Esophagus (tissue), 2 donors: ENCODE measurements at regions not wholly inside any gene's neighbourhood (a gene's known extent, or its start where the extent isn't known, plus 50 kb on each side); places are given as distances from the start of the nearest gene placed in this dataset.

Source experiments
- H3K27ac ChIP-seq, 2 donors: one replicate each; pipeline ENCODE4 v1.5.1; 2013; ENCODE audit warnings: low read depth in 2 of 2, mild to moderate bottlenecking in 2 of 2, inconsistent platforms in 1 of 2, low read length in 1 of 2, moderate library complexity in 1 of 2
- H3K27me3 ChIP-seq, 2 donors: one replicate each; pipeline ENCODE4 v1.6.1; 2013; ENCODE audit warnings: low read length in 2 of 2, control low read depth in 1 of 2, mild to moderate bottlenecking in 1 of 2; ENCODE audit not compliant: insufficient read depth in 2 of 2, control insufficient read depth in 1 of 2
- H3K36me3 ChIP-seq, 2 donors: one replicate each; pipeline ENCODE4 v1.6.1; 2013; ENCODE audit warnings: low read length in 1 of 2; ENCODE audit not compliant: control insufficient read depth in 2 of 2, insufficient read depth in 2 of 2
- H3K4me1 ChIP-seq, 2 donors: one replicate each; pipeline ENCODE4 v1.6.1; 2013; ENCODE audit warnings: low read length in 1 of 2; ENCODE audit not compliant: control insufficient read depth in 2 of 2, insufficient read depth in 2 of 2
- H3K4me3 ChIP-seq, 2 donors: one replicate each; pipeline ENCODE4 v1.5.1; 2013; ENCODE audit warnings: low read length in 2 of 2, mild to moderate bottlenecking in 2 of 2, low read depth in 1 of 2, moderate library complexity in 1 of 2
- H3K9me3 ChIP-seq, 2 donors: one replicate each; pipeline ENCODE4 v1.6.1; 2013; ENCODE audit warnings: mild to moderate bottlenecking in 2 of 2, low read depth in 1 of 2, low read length in 1 of 2, moderate library complexity in 1 of 2; ENCODE audit not compliant: control insufficient read depth in 2 of 2, insufficient read depth in 1 of 2
- WGBS, 2 donors: extraction: QIAGEN DNeasy Blood & Tissue Kit; methylation state at CpG; one replicate each; pipeline ENCODE4 v1.1.7; 2013; 5-methylcytosine and 5-hydroxymethylcytosine counted together
- donor health status: healthy with polysubstance abuse.
- donor health status: Bipolar disorder and iron deficiency.

DNA sequence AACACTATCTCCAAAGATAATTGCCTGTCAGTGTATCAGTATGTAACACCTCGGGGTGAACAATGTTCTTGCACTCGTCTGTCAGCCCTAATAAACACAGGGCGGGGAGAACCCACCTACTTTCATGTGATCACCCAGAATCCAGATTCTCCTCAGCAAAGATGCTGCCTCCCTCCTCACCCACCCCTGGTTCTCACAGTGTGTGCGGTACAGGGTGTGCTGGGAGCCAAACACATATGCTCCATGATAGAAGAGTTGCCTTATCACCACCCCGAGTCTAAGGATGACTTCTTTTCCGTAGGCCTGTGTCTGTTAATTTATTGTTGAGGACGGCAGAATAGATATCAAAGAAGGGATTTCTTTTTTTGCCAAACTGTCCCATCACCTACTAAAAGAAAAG, 206.1 kb downstream of the TLE3 start:
- Histone ChIP-seq H3K4me1 (no peaks in the 10 kb centered on the region), H3K27me3 (no peaks in the 10 kb centered on the region), H3K36me3 (no peaks in the 10 kb centered on the region), H3K9me3 (no peaks in the 10 kb centered on the region), H3K4me3 (no peak overlapping the region), H3K27ac (no peak overlapping the region)
- WGBS, 2 donors: 80 to 82% methylated on average over 7 of the region's 7 CpGs

- 60 to 68% methylated on average over 4 of the region's 4 CpGs for WGBS, 2 donors
- H3K27ac ChIP-seq: no peak overlapping the region
- H3K4me1 ChIP-seq: no peaks in the 10 kb centered on the region
- H3K36me3 ChIP-seq: no peaks in the 10 kb centered on the region
- no peaks in the 10 kb centered on the region for H3K27me3 ChIP-seq
- H3K4me3 ChIP-seq: no peak overlapping the region
- H3K9me3 ChIP-seq: no peaks in the 10 kb centered on the region
Measured at GRCh38 chr15:69892351-69892750, 205.4 kb downstream of the TLE3 start.

GRCh38 chr15:69893086-69893485, 204.6 kb downstream of the TLE3 start:
- Histone ChIP-seq H3K9me3 (no peaks in the 10 kb centered on the region), H3K4me1 (no peaks in the 10 kb centered on the region), H3K27ac (no peak overlapping the region), H3K4me3 (no peak overlapping the region), H3K27me3 (no peaks in the 10 kb centered on the region), H3K36me3 (no peaks in the 10 kb centered on the region)
- 42 to 56% methylated on average over 2 of the region's 2 CpGs for WGBS, 2 donors

- Histone ChIP-seq H3K27ac (no peak overlapping the region), H3K9me3 (no peaks in the 10 kb centered on the region), H3K36me3 (no peaks in the 10 kb centered on the region), H3K4me1 (no peaks in the 10 kb centered on the region), H3K27me3 (no peaks in the 10 kb centered on the region), H3K4me3 (no peak overlapping the region)
- WGBS, 2 donors: 35 to 39% methylated on average over 2 of the region's 2 CpGs
Measured at GRCh38 chr15:69893863-69894262, 203.9 kb downstream of the TLE3 start.

DNA sequence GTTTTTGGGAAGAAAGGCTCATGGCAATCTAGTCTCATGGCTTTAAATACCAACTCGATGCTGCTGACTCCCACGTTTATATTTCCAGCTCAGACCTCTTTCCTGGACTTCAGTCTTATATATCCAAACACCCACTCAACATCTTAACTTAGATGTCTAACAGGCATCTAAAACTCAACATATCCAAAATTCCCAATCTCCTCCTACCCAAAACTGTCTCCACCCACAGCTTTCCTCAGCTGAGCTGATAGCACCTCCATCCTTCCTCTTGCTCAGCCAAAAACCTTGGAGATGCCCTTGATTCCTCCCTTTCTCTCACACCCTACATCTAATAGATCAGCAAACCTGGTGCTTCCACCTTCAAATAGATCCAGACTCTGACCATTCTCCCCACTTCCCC, 202.5 kb downstream of the TLE3 start:
- no peaks in the 10 kb centered on the region for H3K4me1 ChIP-seq
- H3K36me3 ChIP-seq: no peaks in the 10 kb centered on the region
- WGBS, 2 donors: 78% methylated on average over 2 of the region's 2 CpGs
- H3K9me3 ChIP-seq: no peaks in the 10 kb centered on the region
- no peak overlapping the region for H3K4me3 ChIP-seq
- no peak overlapping the region for H3K27ac ChIP-seq
- H3K27me3 ChIP-seq: no peaks in the 10 kb centered on the region

DNA sequence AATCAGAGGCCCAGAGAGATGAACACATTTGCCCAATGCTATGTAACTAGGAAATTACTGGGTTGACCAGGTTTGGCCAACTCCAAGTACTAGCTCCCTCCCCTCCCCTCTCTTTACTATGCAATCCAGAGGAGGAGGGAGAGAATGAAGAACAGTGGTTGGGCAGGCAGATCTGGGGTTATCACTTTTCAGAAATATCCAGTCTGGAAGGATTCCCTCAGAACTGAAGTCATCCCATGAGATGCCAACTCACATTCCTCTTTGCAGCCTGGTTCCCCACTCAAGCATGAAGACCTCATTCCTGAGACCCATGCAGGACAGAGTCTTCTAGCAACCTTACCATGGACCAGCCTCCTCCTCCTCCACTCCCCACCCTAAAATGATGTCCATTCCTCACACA, 201.1 kb downstream of the TLE3 start:
- Histone ChIP-seq H3K27ac (no peak overlapping the region), H3K27me3 (no peaks in the 10 kb centered on the region), H3K36me3 (no peaks in the 10 kb centered on the region), H3K4me3 (no peak overlapping the region), H3K4me1 (no peaks in the 10 kb centered on the region), H3K9me3 (no peaks in the 10 kb centered on the region)

- Histone ChIP-seq H3K27me3 (no peaks in the 10 kb centered on the region), H3K27ac (no peak overlapping the region), H3K36me3 (no peaks in the 10 kb centered on the region), H3K4me1 (no peaks in the 10 kb centered on the region), H3K9me3 (no peaks in the 10 kb centered on the region), H3K4me3 (no peak overlapping the region)
- WGBS, 2 donors: 85 to 92% methylated on average over 4 of the region's 4 CpGs
Measured at GRCh38 chr15:69897061-69897460, 200.7 kb downstream of the TLE3 start.

- Histone ChIP-seq H3K4me1 (no peaks in the 10 kb centered on the region), H3K36me3 (no peaks in the 10 kb centered on the region), H3K27me3 (no peaks in the 10 kb centered on the region), H3K9me3 (no peaks in the 10 kb centered on the region), H3K4me3 (no peak overlapping the region), H3K27ac (no peak overlapping the region)
- 84% methylated on average over 9 of the region's 9 CpGs for WGBS, 2 donors
Measured at GRCh38 chr15:69897471-69898237, 200.1 kb downstream of the TLE3 start.

- no peaks in the 10 kb centered on the region for H3K27me3 ChIP-seq
- H3K27ac ChIP-seq: no peak overlapping the region
- WGBS, 2 donors: 90 to 92% methylated on average over 2 of the region's 2 CpGs
- H3K9me3 ChIP-seq: no peaks in the 10 kb centered on the region
- H3K4me3 ChIP-seq: no peak overlapping the region
- no peaks in the 10 kb centered on the region for H3K36me3 ChIP-seq
- no peaks in the 10 kb centered on the region for H3K4me1 ChIP-seq
Measured at GRCh38 chr15:69898243-69898642, 199.5 kb downstream of the TLE3 start.

DNA sequence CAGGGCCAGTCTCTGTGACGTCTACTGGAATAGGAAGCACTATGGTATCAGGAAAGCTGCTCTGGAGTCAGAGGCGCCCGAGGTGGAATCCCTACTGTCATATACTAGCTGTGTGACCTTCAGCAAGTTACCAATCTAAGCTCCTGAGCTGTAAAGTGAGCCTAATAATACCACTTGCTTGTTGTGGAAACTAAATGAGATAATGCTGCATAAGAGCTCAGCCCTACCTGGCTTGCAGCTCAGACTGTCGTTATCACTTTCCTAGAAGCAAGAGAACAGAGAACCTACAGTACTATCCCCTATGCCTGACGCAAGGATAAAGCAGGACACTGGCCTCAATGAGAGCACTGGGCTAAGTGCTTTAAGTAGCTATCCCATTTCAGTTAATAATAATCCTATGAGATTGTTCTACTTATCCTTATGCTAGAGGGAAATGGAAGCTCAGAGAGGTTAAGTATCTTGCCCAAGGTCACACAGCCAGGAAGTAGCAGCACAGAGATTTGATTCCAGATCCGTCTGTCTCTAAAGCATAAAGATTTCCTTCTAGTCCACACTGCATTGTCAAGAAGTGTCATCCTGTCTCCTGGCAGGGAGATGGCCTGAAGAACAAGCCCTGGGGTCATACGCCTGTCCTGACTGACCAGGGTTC, 195.2 kb downstream of the TLE3 start:
- 81 to 86% methylated on average over 7 of the region's 7 CpGs for WGBS, 2 donors
- H3K27me3 ChIP-seq: no peaks in the 10 kb centered on the region
- H3K4me1 ChIP-seq: no peaks in the 10 kb centered on the region
- no peak overlapping the region for H3K27ac ChIP-seq
- H3K4me3 ChIP-seq: no peak overlapping the region
- no peaks in the 10 kb centered on the region for H3K9me3 ChIP-seq
- H3K36me3 ChIP-seq: no peaks in the 10 kb centered on the region
